Peyer's patch (tissue), 4 donors: ENCODE measurements at regions not wholly inside any gene's neighbourhood (a gene's known extent, or its start where the extent isn't known, plus 50 kb on each side); places are given as distances from the start of the nearest gene placed in this dataset.
A peak's percentile ranks its signal among the peaks of the same experiment; 100 is the strongest.

Experiments
- DNase-seq, 3 donors: peaks; one replicate each; pipeline ENCODE4 v3.0.0-alpha.2; 2017 to 2019
- H3K27ac ChIP-seq, 4 donors: fragments of 200-600 bp; sonication (generic); one replicate each; pipeline ENCODE4 v1.5.1; 2016 to 2019
- H3K27me3 ChIP-seq, 2 donors: fragments of 200-600 bp; sonication (generic); one replicate each; pipeline ENCODE4 v1.5.1; 2019
- H3K36me3 ChIP-seq, 3 donors: fragments of 200-600 bp; sonication (generic); one replicate each; pipeline ENCODE4 v1.5.1; 2016 to 2019
- H3K4me1 ChIP-seq, 4 donors: fragments of 200-600 bp; sonication (generic); one replicate each; pipeline ENCODE4 v1.5.1; 2016 to 2019
- H3K4me3 ChIP-seq, 4 donors: fragments of 200-600 bp; sonication (generic); 1 replicate in 3 of 4; 2 replicates in 1 of 4; pipeline ENCODE4 v1.5.1; 2016 to 2019; ENCODE audit warnings: mild to moderate bottlenecking in 1 of 4
- H3K9me3 ChIP-seq, 4 donors: fragments of 200-600 bp; sonication (generic); one replicate each; pipeline ENCODE4 v1.5.1; 2016 to 2019; ENCODE audit warnings: mild to moderate bottlenecking in 1 of 4
- POLR2A ChIP-seq, 2 donors: fragments of 450-650 bp; IDR thresholded peaks; one replicate each; pipeline ENCODE4 v1.5.1; 2017; ENCODE audit warnings: antibody characterized with exemption in 2 of 2, mild to moderate bottlenecking in 2 of 2, moderate library complexity in 2 of 2
- TF ChIP-seq, protein P1 (sequence below), 6 experiments: fragments of 450-650 bp in 4 of 6; fragments of 200-600 bp in 2 of 6; sonication (generic) in 1 of 6; IDR thresholded peaks; one replicate each; pipeline ENCODE4 v1.5.1; 2017 to 2019; ENCODE audit warnings: antibody characterized with exemption in 6 of 6, mild to moderate bottlenecking in 3 of 6, moderate library complexity in 1 of 6

DNA sequence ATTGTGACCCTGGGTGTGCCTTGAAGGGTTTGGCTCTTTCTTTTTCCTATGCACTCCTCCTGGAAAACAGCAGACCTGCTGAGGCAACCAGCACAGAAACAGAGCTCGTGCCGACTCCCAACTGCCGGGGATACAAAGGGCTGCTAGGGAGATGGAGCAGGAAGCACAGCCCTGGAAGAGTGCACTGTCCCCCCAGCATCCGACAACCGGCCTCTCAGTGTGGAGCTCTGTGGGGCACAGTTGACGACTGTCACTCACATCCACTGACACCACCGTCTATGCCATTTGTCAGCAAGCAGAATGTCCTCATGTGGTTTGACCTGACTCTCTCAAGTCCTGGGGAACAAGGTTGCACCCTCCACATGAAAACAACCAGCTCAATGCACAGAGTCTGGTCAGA, 290.4 kb downstream of the TNS1 start:
- H3K9me3 ChIP-seq = no peaks in the 10 kb centered on the region
- H3K4me3 ChIP-seq = no peak overlapping the region
- no peak overlapping the region for H3K27ac ChIP-seq
- no peak for DNase-seq
- no peaks in the 10 kb centered on the region for H3K27me3 ChIP-seq
- H3K36me3 ChIP-seq = no peaks in the 10 kb centered on the region
- H3K4me1 ChIP-seq = peaks cover 0 to 13% (median 0%) of the 10 kb centered on the region in 4 donors
- TF ChIP-seq POLR2A (IDR thresholded peaks at IDR 0.05) = no peak
- TF ChIP-seq, protein P1, sequence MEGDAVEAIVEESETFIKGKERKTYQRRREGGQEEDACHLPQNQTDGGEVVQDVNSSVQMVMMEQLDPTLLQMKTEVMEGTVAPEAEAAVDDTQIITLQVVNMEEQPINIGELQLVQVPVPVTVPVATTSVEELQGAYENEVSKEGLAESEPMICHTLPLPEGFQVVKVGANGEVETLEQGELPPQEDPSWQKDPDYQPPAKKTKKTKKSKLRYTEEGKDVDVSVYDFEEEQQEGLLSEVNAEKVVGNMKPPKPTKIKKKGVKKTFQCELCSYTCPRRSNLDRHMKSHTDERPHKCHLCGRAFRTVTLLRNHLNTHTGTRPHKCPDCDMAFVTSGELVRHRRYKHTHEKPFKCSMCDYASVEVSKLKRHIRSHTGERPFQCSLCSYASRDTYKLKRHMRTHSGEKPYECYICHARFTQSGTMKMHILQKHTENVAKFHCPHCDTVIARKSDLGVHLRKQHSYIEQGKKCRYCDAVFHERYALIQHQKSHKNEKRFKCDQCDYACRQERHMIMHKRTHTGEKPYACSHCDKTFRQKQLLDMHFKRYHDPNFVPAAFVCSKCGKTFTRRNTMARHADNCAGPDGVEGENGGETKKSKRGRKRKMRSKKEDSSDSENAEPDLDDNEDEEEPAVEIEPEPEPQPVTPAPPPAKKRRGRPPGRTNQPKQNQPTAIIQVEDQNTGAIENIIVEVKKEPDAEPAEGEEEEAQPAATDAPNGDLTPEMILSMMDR (IDR thresholded peaks at IDR 0.05) = no peak

DNA sequence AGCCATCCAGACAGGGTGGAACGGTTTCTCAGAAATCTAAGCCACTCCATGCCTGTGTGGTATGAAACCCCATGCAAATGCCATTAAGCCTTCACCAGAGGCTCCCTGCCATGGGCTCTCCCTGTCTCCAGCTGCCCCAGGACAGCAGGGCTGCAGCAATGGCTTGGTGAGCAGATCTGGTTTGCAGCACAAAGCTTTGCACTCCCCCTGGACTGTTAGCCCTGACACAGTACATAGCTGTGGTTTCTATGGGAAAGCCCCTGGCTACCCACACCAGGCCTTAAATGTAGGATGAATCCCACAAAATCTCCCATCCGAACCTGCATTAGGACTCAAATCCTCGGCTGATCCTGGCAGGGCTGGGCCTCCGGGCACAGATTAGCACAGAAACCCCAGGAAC, 291.6 kb downstream of the TNS1 start:
- no peaks in the 10 kb centered on the region for H3K36me3 ChIP-seq
- no peak overlapping the region for H3K27ac ChIP-seq
- no peaks in the 10 kb centered on the region for H3K27me3 ChIP-seq
- DNase-seq = no peak
- H3K4me3 ChIP-seq = no peak overlapping the region
- peaks cover 0 to 13% (median 0%) of the 10 kb centered on the region in 4 donors for H3K4me1 ChIP-seq
- TF ChIP-seq POLR2A (IDR thresholded peaks at IDR 0.05) = no peak
- TF ChIP-seq, protein P1 (IDR thresholded peaks at IDR 0.05) = no peak
- no peaks in the 10 kb centered on the region for H3K9me3 ChIP-seq

DNA sequence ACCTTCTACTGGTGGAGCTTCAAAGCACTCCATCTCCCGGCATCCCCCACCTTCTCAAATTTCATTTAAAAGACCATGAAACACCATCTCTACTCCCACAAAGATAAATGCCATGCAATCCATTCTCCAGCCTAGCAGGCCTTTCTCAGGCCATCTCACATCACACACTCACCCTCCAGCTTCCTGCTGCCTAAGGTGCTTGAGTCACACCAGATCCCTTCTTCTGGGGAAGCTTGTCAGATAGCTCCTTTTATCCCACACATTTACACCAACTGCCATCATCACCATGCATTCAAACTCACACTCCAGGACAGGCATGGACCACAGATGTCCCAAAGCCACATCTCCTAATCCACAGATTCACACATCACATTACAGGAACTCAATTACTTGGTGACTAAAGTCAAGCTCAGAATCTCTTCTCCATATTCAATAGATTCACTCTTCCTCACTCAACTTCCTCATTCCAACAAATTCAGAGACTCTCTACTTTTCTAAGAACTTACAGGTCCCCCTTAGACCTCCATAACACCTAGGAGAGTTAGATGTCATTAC, 292.5 kb downstream of the TNS1 start:
- H3K27ac ChIP-seq = peak overlapping the region in 2 of 4 donors; percentile 7 to 17
- no peaks in the 10 kb centered on the region for H3K27me3 ChIP-seq

DNA sequence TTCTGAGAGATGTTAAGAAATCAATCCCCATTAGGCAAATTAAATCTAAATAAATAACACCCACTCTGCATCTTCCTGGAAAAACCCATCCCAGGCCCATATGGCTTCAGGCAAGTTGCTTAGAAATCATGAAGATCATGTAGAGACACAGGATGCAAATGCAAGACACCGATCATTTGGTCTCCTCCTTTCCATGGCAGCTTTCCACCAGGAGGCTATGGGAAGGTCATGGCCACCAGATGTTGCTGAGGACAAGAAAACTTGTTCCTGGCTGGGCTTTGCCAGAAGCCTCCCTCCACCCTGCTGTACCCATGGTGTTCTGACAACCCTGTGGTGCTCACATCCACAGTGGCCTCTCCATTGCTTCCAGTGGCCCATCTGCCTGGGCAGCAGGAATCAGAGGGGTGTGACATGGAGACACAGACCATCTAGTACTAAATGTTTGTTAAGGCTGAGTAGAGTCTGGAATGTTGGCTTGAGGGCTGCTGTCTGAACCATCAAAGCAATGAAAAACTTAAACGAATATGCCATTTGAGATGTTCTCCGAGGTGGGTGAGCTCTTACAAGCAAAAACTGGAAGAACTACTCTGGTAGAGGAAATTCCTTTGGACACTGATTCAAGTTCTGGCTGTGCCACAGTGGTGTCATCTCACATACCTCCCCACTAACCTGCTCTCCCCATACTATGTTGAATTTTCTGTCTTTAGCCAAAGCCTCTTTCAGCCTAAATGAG, 293.2 kb downstream of the TNS1 start:
- no peak for DNase-seq
- no peaks in the 10 kb centered on the region for H3K9me3 ChIP-seq
- H3K27me3 ChIP-seq = no peaks in the 10 kb centered on the region
- H3K4me3 ChIP-seq = no peak overlapping the region
- H3K36me3 ChIP-seq = no peaks in the 10 kb centered on the region
- H3K27ac ChIP-seq = peak overlapping the region in 2 of 4 donors; percentile 7 to 17
- peaks cover 0 to 13% (median 0%) of the 10 kb centered on the region in 4 donors for H3K4me1 ChIP-seq
- TF ChIP-seq POLR2A (IDR thresholded peaks at IDR 0.05) = no peak
- TF ChIP-seq, protein P1 (IDR thresholded peaks at IDR 0.05) = no peak

More for the DNA sequence above, 292.5 kb downstream of the TNS1 start:
- Histone ChIP-seq H3K9me3 (no peaks in the 10 kb centered on the region), H3K36me3 (no peaks in the 10 kb centered on the region), H3K4me1 (peaks cover 0 to 13% (median 0%) of the 10 kb centered on the region in 4 donors), H3K4me3 (no peak overlapping the region)
- TF ChIP-seq POLR2A (IDR thresholded peaks at IDR 0.05) = no peak
- TF ChIP-seq, protein P1 (IDR thresholded peaks at IDR 0.05) = no peak
- no peak for DNase-seq

DNA sequence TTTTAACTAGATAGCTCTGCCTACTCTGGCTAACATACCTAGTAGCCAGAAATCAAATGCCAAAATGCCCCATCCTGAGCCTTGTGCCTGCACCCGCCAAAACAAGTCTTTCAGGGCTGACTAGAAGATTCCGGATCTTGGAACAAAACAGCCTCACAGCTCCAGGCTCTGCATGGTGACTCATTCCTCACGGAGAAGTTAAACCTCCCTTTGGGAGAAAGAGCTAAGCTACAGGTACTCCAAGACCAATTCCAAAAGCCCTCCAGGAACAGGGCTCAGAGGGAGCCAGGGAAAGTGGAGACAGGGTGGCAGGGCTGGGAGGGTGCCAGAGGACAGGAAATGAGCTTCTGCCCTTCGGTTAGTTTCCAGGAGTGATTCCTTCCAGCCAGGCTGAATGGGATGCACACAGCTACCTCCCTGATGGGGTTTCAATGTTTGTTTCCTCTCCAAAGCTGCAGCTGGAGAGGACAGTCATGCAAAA, 295.6 kb downstream of the TNS1 start:
- no peak for DNase-seq
- Histone ChIP-seq H3K27me3 (no peaks in the 10 kb centered on the region), H3K4me3 (no peak overlapping the region), H3K9me3 (no peaks in the 10 kb centered on the region), H3K4me1 (peaks cover 0 to 5% (median 0%) of the 10 kb centered on the region in 4 donors), H3K27ac (peak overlapping the region in 3 of 4 donors; percentile 38 to 65 (median 60)), H3K36me3 (no peaks in the 10 kb centered on the region)
- TF ChIP-seq, protein P1 (IDR thresholded peaks at IDR 0.05) = no peak
- no peak for TF ChIP-seq POLR2A (IDR thresholded peaks at IDR 0.05)
